Choroid plexus epithelial cell (primary cell): ENCODE measurements at regions not wholly inside any gene's neighbourhood (a gene's known extent, or its start where the extent isn't known, plus 50 kb on each side); places are given as distances from the start of the nearest gene placed in this dataset.

Experiments used
- DNase-seq: peaks from one replicate; pipeline ENCODE4 v3.0.0-alpha.2; 2010; ENCODE audit warnings: low read depth
- H3K4me3 ChIP-seq: 2 replicates; pipeline ENCODE4 v1.5.1; 2011; ENCODE audit warnings: low read depth, mild to moderate bottlenecking, control low read depth, low read length, moderate library complexity
- CTCF ChIP-seq: conservative IDR thresholded peaks from 2 replicates; pipeline ENCODE4 v1.5.1; 2011; ENCODE audit warnings: low read depth, mild to moderate bottlenecking, control low read depth, inconsistent platforms, low read length, moderate library complexity

- peak; percentile 5 for DNase-seq
- no peak overlapping the region for H3K4me3 ChIP-seq
- TF ChIP-seq CTCF: no peak
These were observed 186.2 kb downstream of the ANKRD50 start for GRCh38 chr4:124526331-124526730.

GRCh38 chr4:124526769-124527168 is 185.8 kb downstream of the ANKRD50 start:
- peak; percentile 4 for DNase-seq
- H3K4me3 ChIP-seq: no peak overlapping the region
- TF ChIP-seq CTCF: no peak

- no peak for DNase-seq
- H3K4me3 ChIP-seq: no peak overlapping the region
- TF ChIP-seq CTCF: no peak
These were observed 185.2 kb downstream of the ANKRD50 start for GRCh38 chr4:124527364-124527763.

- DNase-seq: no peak
- no peak for TF ChIP-seq CTCF
- no peak overlapping the region for H3K4me3 ChIP-seq
These were observed 183.4 kb downstream of the ANKRD50 start for GRCh38 chr4:124529131-124529530.

GRCh38 chr4:124530464-124531077 is 182.0 kb downstream of the ANKRD50 start:
- TF ChIP-seq CTCF: no peak
- no peak overlapping the region for H3K4me3 ChIP-seq
- peak; percentile 31 for DNase-seq

DNA sequence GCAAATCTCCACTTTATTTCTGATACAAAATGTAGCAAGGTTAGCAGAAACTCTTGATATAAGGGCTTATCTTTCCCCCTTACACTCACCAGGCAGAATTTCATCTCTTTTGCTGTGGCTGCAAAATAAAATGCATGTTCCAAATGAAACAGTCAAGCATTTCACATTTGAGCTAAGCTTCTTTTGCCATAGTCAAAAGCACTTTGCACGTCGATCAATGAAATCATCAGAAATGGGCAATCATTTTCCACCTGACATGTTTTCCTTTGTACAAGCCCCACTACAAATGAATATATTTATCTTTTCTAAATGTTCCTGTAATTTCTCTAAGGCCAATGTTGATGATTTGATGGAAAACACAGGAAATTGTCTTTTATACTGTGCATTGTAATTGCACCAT is 178.4 kb downstream of the ANKRD50 start:
- TF ChIP-seq CTCF: no peak
- DNase-seq: no peak
- H3K4me3 ChIP-seq: no peak overlapping the region

- no peak overlapping the region for H3K4me3 ChIP-seq
- DNase-seq: no peak
- TF ChIP-seq CTCF: no peak
These were observed 177.5 kb downstream of the ANKRD50 start for GRCh38 chr4:124535003-124535402.
